ENCODE measurements at regions not wholly inside any gene's neighbourhood (a gene's known extent, or its start where the extent isn't known, plus 50 kb on each side); places are given as distances from the start of the nearest gene placed in this dataset.

DNA sequence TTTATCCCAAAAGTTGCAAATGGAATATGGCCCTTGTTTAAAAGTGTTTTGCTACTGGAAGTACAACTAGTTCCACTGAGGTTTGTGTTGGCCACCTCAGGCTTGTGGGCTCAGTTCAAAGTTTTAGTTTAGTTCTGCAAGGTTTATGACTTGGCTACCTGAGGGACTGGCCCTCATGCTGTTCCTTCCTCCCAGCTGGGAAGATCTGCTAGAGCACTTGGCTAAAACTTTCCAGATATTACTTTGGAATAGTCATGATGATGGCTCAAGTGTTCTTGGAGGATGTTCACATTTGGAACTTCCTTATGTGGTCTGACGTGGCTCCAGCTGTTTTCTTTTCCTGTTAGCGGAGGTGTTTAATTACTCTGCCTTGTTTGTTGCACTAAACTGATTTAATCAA lies 110.2 kb upstream of the IVNS1ABP start:
- H3K27me3 ChIP-seq, result no peaks in the 10 kb centered on the region
- ATAC-seq (no peak), DNase-seq (no peak)
- 50 to 64% methylated on average over 2 of the region's 2 CpGs for WGBS, 2 donors
- H3K9me3 ChIP-seq, result no peaks in the 10 kb centered on the region
- no peak overlapping the region for H3K4me3 ChIP-seq
- no peaks in the 10 kb centered on the region for H3K36me3 ChIP-seq (replicated peaks in 1 of 2; ENCODE audit: insufficient read depth in 1 of 2, low read depth in 2 of 2)
- no peak overlapping the region for H3K27ac ChIP-seq
- intact Hi-C loops (cut with DNase I), result no loop called here
- no peaks in the 10 kb centered on the region for H3K4me1 ChIP-seq
- no peak for TF ChIP-seq POLR2A (IDR thresholded peaks at IDR 0.05)
- TF ChIP-seq CTCF (IDR thresholded peaks at IDR 0.05), result no peak

DNA sequence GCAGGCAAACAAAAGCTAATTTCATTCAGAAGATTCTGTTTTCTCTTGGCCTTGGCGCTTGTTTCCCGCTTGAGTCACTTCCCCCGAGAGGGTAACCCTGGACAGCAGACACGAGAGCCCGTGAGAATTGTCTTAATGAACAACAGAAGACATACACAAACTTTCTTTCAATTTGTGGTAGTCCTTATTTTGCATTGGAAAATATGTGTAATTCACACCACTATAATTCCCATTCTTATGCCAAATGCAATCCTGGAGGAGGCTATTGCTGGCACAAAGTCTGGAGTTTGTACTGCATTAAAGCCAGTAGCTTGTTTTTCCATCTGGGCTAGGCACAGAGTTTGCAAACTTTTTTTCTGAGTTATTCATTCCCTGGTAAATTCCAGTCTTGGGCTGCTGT lies 109.8 kb upstream of the IVNS1ABP start:
- intact Hi-C loops (cut with DNase I), result no loop called here
- DNase-seq, result peak in 1 of 4 donors; percentile 20
- Histone ChIP-seq H3K36me3 (replicated peaks in 1 of 2; ENCODE audit: insufficient read depth in 1 of 2, low read depth in 2 of 2) (no peaks in the 10 kb centered on the region), H3K4me3 (no peak overlapping the region), H3K27me3 (no peaks in the 10 kb centered on the region), H3K4me1 (no peaks in the 10 kb centered on the region), H3K27ac (no peak overlapping the region), H3K9me3 (no peaks in the 10 kb centered on the region)
- no peak for TF ChIP-seq POLR2A (IDR thresholded peaks at IDR 0.05)
- TF ChIP-seq CTCF (IDR thresholded peaks at IDR 0.05), result no peak
- 60 to 64% methylated on average over 5 of the region's 5 CpGs for WGBS, 2 donors
- ATAC-seq, result no peak

DNA sequence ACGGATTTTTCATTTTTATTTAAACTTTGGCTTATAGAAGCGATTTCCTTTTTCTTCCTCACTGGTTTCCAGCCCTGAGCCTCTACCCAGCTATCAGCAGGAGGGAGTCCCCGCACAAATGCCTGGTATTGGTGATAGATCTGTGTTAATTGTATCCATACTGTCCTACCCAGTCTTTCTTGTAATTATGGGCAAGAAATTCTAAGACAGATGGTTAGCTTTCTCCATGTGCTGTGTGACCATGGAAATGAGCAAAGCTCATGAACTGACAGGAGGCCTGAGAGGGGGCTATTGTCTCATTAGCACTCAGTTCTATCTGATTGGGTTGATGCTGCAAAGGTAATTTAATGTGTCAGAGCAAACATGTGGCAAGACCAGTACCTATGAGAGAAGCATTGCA lies 108.1 kb upstream of the IVNS1ABP start:
- Histone ChIP-seq H3K4me3 (no peak overlapping the region), H3K27ac (no peak overlapping the region), H3K4me1 (no peaks in the 10 kb centered on the region), H3K27me3 (no peaks in the 10 kb centered on the region), H3K9me3 (no peaks in the 10 kb centered on the region), H3K36me3 (replicated peaks in 1 of 2; ENCODE audit: insufficient read depth in 1 of 2, low read depth in 2 of 2) (no peaks in the 10 kb centered on the region)
- ATAC-seq (no peak), DNase-seq (no peak)
- 78 to 85% methylated on average over 3 of the region's 3 CpGs for WGBS, 2 donors
- intact Hi-C loops (cut with DNase I), result no loop called here
- TF ChIP-seq POLR2A (IDR thresholded peaks at IDR 0.05) (no peak), CTCF (IDR thresholded peaks at IDR 0.05) (no peak)

GRCh38 chr1:185421485-185422107 lies 104.6 kb upstream of the IVNS1ABP start:
- H3K27ac ChIP-seq, result no peak overlapping the region
- TF ChIP-seq CTCF (IDR thresholded peaks at IDR 0.05), result no peak
- no peak for TF ChIP-seq POLR2A (IDR thresholded peaks at IDR 0.05)
- whole genome bisulfite sequencing, 2 donors, result 46 to 51% methylated on average over 3 of the region's 3 CpGs
- no peaks in the 10 kb centered on the region for H3K27me3 ChIP-seq
- no peaks in the 10 kb centered on the region for H3K4me1 ChIP-seq
- H3K36me3 ChIP-seq (replicated peaks in 1 of 2; ENCODE audit: insufficient read depth in 1 of 2, low read depth in 2 of 2), result no peaks in the 10 kb centered on the region
- H3K9me3 ChIP-seq, result no peaks in the 10 kb centered on the region
- intact Hi-C loops (cut with DNase I), result no loop called here
- DNase-seq (no peak), ATAC-seq (no peak)
- no peak overlapping the region for H3K4me3 ChIP-seq

DNA sequence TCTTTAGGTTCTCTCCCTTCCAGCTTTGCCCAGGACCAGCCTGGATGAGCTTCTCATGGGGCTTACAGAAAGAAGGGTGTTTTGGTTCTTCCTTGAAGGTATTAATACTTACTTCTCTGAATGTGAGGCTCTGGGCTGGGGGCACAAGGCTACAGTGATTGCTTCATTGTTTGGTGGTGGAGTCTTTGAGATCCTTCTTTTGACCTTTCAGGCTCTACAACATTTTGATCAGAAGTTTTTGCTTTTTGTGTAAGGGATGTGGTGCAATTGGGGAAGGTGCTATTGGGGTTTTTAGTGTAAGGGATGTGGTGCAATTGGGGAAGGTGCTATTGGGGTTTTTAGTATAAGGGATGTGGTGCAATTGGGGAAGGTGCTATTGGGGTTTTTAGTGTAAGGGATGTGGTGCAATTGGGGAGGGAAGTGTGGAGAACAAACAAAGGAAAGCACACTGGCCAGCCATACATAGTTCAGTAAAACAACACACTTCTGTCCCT lies 103.6 kb upstream of the IVNS1ABP start:
- ATAC-seq, result no peak
- DNase-seq, result no peak
- H3K36me3 ChIP-seq (replicated peaks in 1 of 2; ENCODE audit: insufficient read depth in 1 of 2, low read depth in 2 of 2), result no peaks in the 10 kb centered on the region

More for the DNA sequence above, 103.6 kb upstream of the IVNS1ABP start:
- TF ChIP-seq POLR2A (IDR thresholded peaks at IDR 0.05), result no peak
- TF ChIP-seq CTCF (IDR thresholded peaks at IDR 0.05), result no peak
- no peak overlapping the region for H3K4me3 ChIP-seq
- H3K9me3 ChIP-seq, result no peaks in the 10 kb centered on the region
- no peaks in the 10 kb centered on the region for H3K27me3 ChIP-seq
- no peak overlapping the region for H3K27ac ChIP-seq
- H3K4me1 ChIP-seq, result no peaks in the 10 kb centered on the region
- intact Hi-C loops (cut with DNase I), result no loop called here
